ENCODE measurements at regions not wholly inside any gene's neighbourhood (a gene's known extent, or its start where the extent isn't known, plus 50 kb on each side); places are given as distances from the start of the nearest gene placed in this dataset.

- DNase-seq (ENCODE audit: extremely low read depth, low read depth), result no peak
- no peak for TF ChIP-seq CTCF (IDR thresholded peaks at IDR 0.05; ENCODE audit: low read depth, low read length, missing control alignments)
- H3K4me3 ChIP-seq (replicated peaks; ENCODE audit: low read depth, low read length), result no peak overlapping the region
These were observed 221.5 kb downstream of the IRF8 start for GRCh38 chr16:86120201-86121192.

- no peak overlapping the region for H3K4me3 ChIP-seq (replicated peaks; ENCODE audit: low read depth, low read length)
- no peak for DNase-seq (ENCODE audit: extremely low read depth, low read depth)
- TF ChIP-seq CTCF (IDR thresholded peaks at IDR 0.05; ENCODE audit: low read depth, low read length, missing control alignments), result no peak
These were observed 222.5 kb downstream of the IRF8 start for GRCh38 chr16:86121374-86122010.

- no peak overlapping the region for H3K4me3 ChIP-seq (replicated peaks; ENCODE audit: low read depth, low read length)
- DNase-seq (ENCODE audit: extremely low read depth, low read depth), result no peak
- no peak for TF ChIP-seq CTCF (IDR thresholded peaks at IDR 0.05; ENCODE audit: low read depth, low read length, missing control alignments)
These were observed 223.8 kb downstream of the IRF8 start for GRCh38 chr16:86122681-86123342.

GRCh38 chr16:86124321-86124720 is 225.4 kb downstream of the IRF8 start:
- H3K4me3 ChIP-seq (replicated peaks; ENCODE audit: low read depth, low read length), result no peak overlapping the region
- TF ChIP-seq CTCF (IDR thresholded peaks at IDR 0.05; ENCODE audit: low read depth, low read length, missing control alignments), result no peak
- DNase-seq (ENCODE audit: extremely low read depth, low read depth), result no peak

- no peak overlapping the region for H3K4me3 ChIP-seq (replicated peaks; ENCODE audit: low read depth, low read length)
- DNase-seq (ENCODE audit: extremely low read depth, low read depth), result no peak
- no peak for TF ChIP-seq CTCF (IDR thresholded peaks at IDR 0.05; ENCODE audit: low read depth, low read length, missing control alignments)
These were observed 227.9 kb downstream of the IRF8 start for GRCh38 chr16:86126891-86127290.

GRCh38 chr16:86127366-86127765 is 228.4 kb downstream of the IRF8 start:
- DNase-seq (ENCODE audit: extremely low read depth, low read depth), result no peak
- no peak overlapping the region for H3K4me3 ChIP-seq (replicated peaks; ENCODE audit: low read depth, low read length)
- TF ChIP-seq CTCF (IDR thresholded peaks at IDR 0.05; ENCODE audit: low read depth, low read length, missing control alignments), result no peak
